ENCODE measurements at regions not wholly inside any gene's neighbourhood (a gene's known extent, or its start where the extent isn't known, plus 50 kb on each side); places are given as distances from the start of the nearest gene placed in this dataset.

- no peak for TF ChIP-seq CTCF (IDR thresholded peaks at IDR 0.05)
- DNase-seq (ENCODE audit: extremely low spot score, unreplicated experiment): no peak
- no peaks in the 10 kb centered on the region for H3K36me3 Mint-ChIP-seq (ENCODE audit: unreplicated experiment)
- H3K4me1 Mint-ChIP-seq (ENCODE audit: unreplicated experiment): no peaks in the 10 kb centered on the region
- H3K4me3 Mint-ChIP-seq (ENCODE audit: unreplicated experiment): no peak overlapping the region
- no peaks in the 10 kb centered on the region for H3K27me3 Mint-ChIP-seq (ENCODE audit: unreplicated experiment)
- H3K27ac Mint-ChIP-seq (ENCODE audit: unreplicated experiment): no peak overlapping the region
- peaks cover under 1% of the 10 kb centered on the region for H3K9me3 Mint-ChIP-seq (ENCODE audit: unreplicated experiment)
These were observed 251.8 kb downstream of the ZEB2 start for GRCh38 chr2:144268036-144268678.

GRCh38 chr2:144267239-144267638, 252.7 kb downstream of the ZEB2 start:
- no peak for DNase-seq (ENCODE audit: extremely low spot score, unreplicated experiment)
- no peaks in the 10 kb centered on the region for H3K27me3 Mint-ChIP-seq (ENCODE audit: unreplicated experiment)

DNA sequence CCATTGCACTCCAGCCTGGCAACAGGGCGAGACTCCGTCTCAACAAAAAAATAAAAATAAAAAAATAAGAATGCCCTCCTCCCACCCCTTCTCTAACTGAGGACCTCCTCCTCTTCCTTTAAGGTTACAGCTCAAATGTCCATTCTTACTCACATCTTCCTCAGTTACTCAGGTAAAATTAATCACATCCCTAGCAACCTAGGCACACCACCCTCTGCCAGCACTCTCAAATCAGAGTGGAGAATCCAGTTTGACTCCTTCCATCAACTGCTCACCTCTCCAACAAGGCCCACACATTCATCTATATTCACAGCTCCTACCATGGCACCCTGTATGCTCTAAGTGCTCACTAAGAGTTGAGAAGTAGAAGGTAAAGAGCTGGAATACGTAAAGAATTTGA, 254.3 kb downstream of the ZEB2 start:
- no peaks in the 10 kb centered on the region for H3K36me3 Mint-ChIP-seq (ENCODE audit: unreplicated experiment)
- no peaks in the 10 kb centered on the region for H3K4me1 Mint-ChIP-seq (ENCODE audit: unreplicated experiment)
- H3K27me3 Mint-ChIP-seq (ENCODE audit: unreplicated experiment): no peaks in the 10 kb centered on the region
- DNase-seq (ENCODE audit: extremely low spot score, unreplicated experiment): no peak
- no peak overlapping the region for H3K27ac Mint-ChIP-seq (ENCODE audit: unreplicated experiment)
- H3K4me3 Mint-ChIP-seq (ENCODE audit: unreplicated experiment): no peak overlapping the region
- TF ChIP-seq CTCF (IDR thresholded peaks at IDR 0.05): no peak
- no peaks in the 10 kb centered on the region for H3K9me3 Mint-ChIP-seq (ENCODE audit: unreplicated experiment)

More at GRCh38 chr2:144267239-144267638, 252.7 kb downstream of the ZEB2 start:
- no peaks in the 10 kb centered on the region for H3K9me3 Mint-ChIP-seq (ENCODE audit: unreplicated experiment)
- H3K4me1 Mint-ChIP-seq (ENCODE audit: unreplicated experiment): no peaks in the 10 kb centered on the region
- no peaks in the 10 kb centered on the region for H3K36me3 Mint-ChIP-seq (ENCODE audit: unreplicated experiment)
- H3K4me3 Mint-ChIP-seq (ENCODE audit: unreplicated experiment): no peak overlapping the region
- H3K27ac Mint-ChIP-seq (ENCODE audit: unreplicated experiment): no peak overlapping the region
- no peak for TF ChIP-seq CTCF (IDR thresholded peaks at IDR 0.05)

- H3K27ac Mint-ChIP-seq (ENCODE audit: unreplicated experiment): no peak overlapping the region
- no peaks in the 10 kb centered on the region for H3K27me3 Mint-ChIP-seq (ENCODE audit: unreplicated experiment)
- peaks cover 17% of the 10 kb centered on the region for H3K36me3 Mint-ChIP-seq (ENCODE audit: unreplicated experiment)
- no peak for DNase-seq (ENCODE audit: extremely low spot score, unreplicated experiment)
- H3K4me1 Mint-ChIP-seq (ENCODE audit: unreplicated experiment): peaks cover 2% of the 10 kb centered on the region
- TF ChIP-seq CTCF (IDR thresholded peaks at IDR 0.05): no peak
- peaks cover 20% of the 10 kb centered on the region for H3K9me3 Mint-ChIP-seq (ENCODE audit: unreplicated experiment)
- no peak overlapping the region for H3K4me3 Mint-ChIP-seq (ENCODE audit: unreplicated experiment)
These were observed 258.0 kb downstream of the ZEB2 start for GRCh38 chr2:144261966-144262365.

DNA sequence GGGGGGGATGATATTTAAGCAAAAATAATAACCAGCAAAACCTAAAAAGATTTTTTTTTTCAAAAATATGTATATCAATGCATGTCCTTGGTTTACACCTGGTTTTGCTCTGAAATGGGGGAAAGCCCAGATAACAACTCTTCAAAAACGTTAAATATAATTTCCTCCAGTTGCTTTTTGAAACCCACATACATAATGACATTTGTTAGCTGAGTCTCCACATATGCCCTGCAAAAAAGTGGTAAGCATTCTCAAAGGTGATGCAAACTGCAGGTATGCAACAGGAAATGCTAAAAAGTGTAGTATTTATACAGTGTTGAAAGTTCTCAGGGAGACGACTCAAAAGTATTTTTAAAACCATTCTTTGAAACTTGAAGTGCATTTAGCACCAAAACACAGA, 258.6 kb downstream of the ZEB2 start:
- H3K27ac Mint-ChIP-seq (ENCODE audit: unreplicated experiment): no peak overlapping the region
- peaks cover 24% of the 10 kb centered on the region for H3K9me3 Mint-ChIP-seq (ENCODE audit: unreplicated experiment)
- TF ChIP-seq CTCF (IDR thresholded peaks at IDR 0.05): no peak
- H3K4me3 Mint-ChIP-seq (ENCODE audit: unreplicated experiment): no peak overlapping the region
- H3K27me3 Mint-ChIP-seq (ENCODE audit: unreplicated experiment): no peaks in the 10 kb centered on the region
- no peak for DNase-seq (ENCODE audit: extremely low spot score, unreplicated experiment)
- H3K4me1 Mint-ChIP-seq (ENCODE audit: unreplicated experiment): peaks cover 5% of the 10 kb centered on the region
- peaks cover 19% of the 10 kb centered on the region for H3K36me3 Mint-ChIP-seq (ENCODE audit: unreplicated experiment)
